Endothelial cell of umbilical vein (primary cell): ENCODE measurements at regions not wholly inside any gene's neighbourhood (a gene's known extent, or its start where the extent isn't known, plus 50 kb on each side); places are given as distances from the start of the nearest gene placed in this dataset.

ENCODE experiments used
- BruUV-seq: library from RNA; stranded (reverse); fragments of 400-500 nt; replicated peaks from 2 replicates; lab custom pipeline; 2021; lab: Mats Ljungman, UMichigan
- CTCF ChIA-PET: fragments of 300-600, 350-600 bp; sonication (Branson Sonifier 250); formaldehyde crosslinking; loops from one replicate; lab custom pipeline; 2021; ENCODE audit warnings: antibody characterized with exemption, inconsistent platforms; lab: Charles Lee
- POLR2A ChIA-PET: fragments of 300-600, 350-600 bp; sonication (Branson Sonifier 250); formaldehyde crosslinking; loops from one replicate; lab custom pipeline; 2021; ENCODE audit warnings: antibody characterized with exemption, inconsistent platforms; lab: Charles Lee
- DNase-seq: peaks from one replicate; pipeline ENCODE4 v3.0.0-alpha.2; 2011; ENCODE audit warnings: low read depth, low spot score
- FAIRE-seq: peaks from 2 replicates; lab custom pipeline; 2011; peaks lifted over from hg19 to GRCh38; lab: Jason Lieb, UNC
- H2AFZ ChIP-seq: 2 replicates; pipeline ENCODE4 v1.6.0; 2012; ENCODE audit warnings: low read depth, low read length, control low read depth, inconsistent platforms
- H3K27ac ChIP-seq: 2 replicates; pipeline ENCODE4 v1.5.1; 2011; ENCODE audit warnings: low read depth, mild to moderate bottlenecking, control low read depth, low read length, moderate library complexity; ENCODE audit not compliant: insufficient read depth
- H3K27me3 ChIP-seq, 2 experiments: 2 replicates each; pipeline versions ENCODE4 v1.6.0 to v1.6.1; 2011; ENCODE audit warnings: low read length in 2 of 2, mixed read lengths in 1 of 2; ENCODE audit not compliant: control insufficient read depth in 2 of 2, insufficient read depth in 2 of 2
- H3K36me3 ChIP-seq, 2 experiments: 2 replicates in 1 of 2; 3 replicates in 1 of 2; pipeline ENCODE4 v1.5.1; 2011; ENCODE audit warnings: low read length in 2 of 2, mild to moderate bottlenecking in 1 of 2, moderate library complexity in 1 of 2; ENCODE audit not compliant: control insufficient read depth in 2 of 2, insufficient read depth in 2 of 2; ENCODE audit errors: extremely low read depth in 1 of 2
- H3K4me1 ChIP-seq: 3 replicates; pipeline ENCODE4 v1.5.1; 2011; ENCODE audit warnings: mild to moderate bottlenecking, low read length; ENCODE audit not compliant: control insufficient read depth, insufficient read depth; ENCODE audit errors: extremely low read depth
- H3K4me2 ChIP-seq: 2 replicates; pipeline ENCODE4 v1.6.1; 2011; ENCODE audit warnings: low read length, control low read depth, mixed read lengths; ENCODE audit not compliant: insufficient read depth
- H3K4me3 ChIP-seq, 3 experiments: fragments of 200-600 bp in 1 of 3; sonication (generic), shearing (Covaris generic) in 1 of 3; replicated peaks in 1 of 3; 2 replicates each; pipeline ENCODE4 v1.5.1; 2011 to 2016; ENCODE audit warnings: control low read depth in 3 of 3, low read length in 3 of 3, mild to moderate bottlenecking in 2 of 3, inconsistent platforms in 1 of 3, low read depth in 1 of 3, moderate library complexity in 1 of 3; ENCODE audit not compliant: insufficient read depth in 1 of 3
- H3K79me2 ChIP-seq: 2 replicates; pipeline ENCODE4 v1.6.0; 2012; ENCODE audit warnings: low read length, inconsistent platforms; ENCODE audit not compliant: control insufficient read depth, insufficient read depth
- H3K9ac ChIP-seq: replicated peaks from 2 replicates; pipeline ENCODE3; 2011; ENCODE audit warnings: low read length, control low read depth; ENCODE audit not compliant: insufficient read depth; ENCODE audit errors: extremely low read depth
- H3K9me1 ChIP-seq: replicated peaks from 3 replicates; pipeline ENCODE4 v1.6.0; 2011; ENCODE audit warnings: mild to moderate bottlenecking, low read length; ENCODE audit not compliant: control insufficient read depth, insufficient read depth; ENCODE audit errors: extremely low read depth
- H3K9me3 ChIP-seq: replicated peaks from 2 replicates; pipeline ENCODE4 v1.5.1; 2012; ENCODE audit warnings: low read length, inconsistent platforms; ENCODE audit not compliant: control insufficient read depth, insufficient read depth
- H4K20me1 ChIP-seq: replicated peaks from 2 replicates; pipeline ENCODE3; 2011; ENCODE audit warnings: mild to moderate bottlenecking, low read length; ENCODE audit not compliant: control insufficient read depth, insufficient read depth; ENCODE audit errors: extremely low read depth
- CTCF ChIP-seq, 2 donors: IDR thresholded peaks; 1 replicate in 1 of 2; 2 replicates in 1 of 2; pipeline ENCODE4 v1.5.1; 2011; ENCODE audit warnings: low read length in 2 of 2, mild to moderate bottlenecking in 2 of 2, moderate library complexity in 2 of 2, control low read depth in 1 of 2, inconsistent platforms in 1 of 2, low read depth in 1 of 2; ENCODE audit not compliant: insufficient read depth in 1 of 2; ENCODE audit errors: extremely low read depth in 1 of 2
- EZH2 ChIP-seq: IDR thresholded peaks from 2 replicates; pipeline ENCODE4 v1.6.1; 2012; ENCODE audit warnings: borderline replicate concordance, low read depth, mild to moderate bottlenecking, moderate library complexity, low read length, inconsistent platforms; ENCODE audit not compliant: severe bottlenecking
- FOS ChIP-seq: IDR thresholded peaks from 2 replicates; pipeline ENCODE4 v1.6.1; 2011; ENCODE audit warnings: mild to moderate bottlenecking, low read length, moderate library complexity, borderline replicate concordance; ENCODE audit not compliant: insufficient read depth
- GATA2 ChIP-seq: IDR thresholded peaks from 2 replicates; pipeline ENCODE4 v1.7.0; 2011; ENCODE audit warnings: low read depth, mild to moderate bottlenecking, moderate library complexity, mixed read lengths, low read length; ENCODE audit not compliant: insufficient read length, insufficient read depth
- JUN ChIP-seq: IDR thresholded peaks from 2 replicates; pipeline ENCODE4 v1.6.1; 2011; ENCODE audit warnings: borderline replicate concordance, low read depth; ENCODE audit not compliant: insufficient read length, insufficient read depth
- MAX ChIP-seq: IDR thresholded peaks from 2 replicates; pipeline ENCODE4 v1.6.1; 2011; ENCODE audit not compliant: insufficient read depth, insufficient read length
- MYC ChIP-seq: IDR thresholded peaks from one replicate; pipeline ENCODE4 v1.6.1; 2011; ENCODE audit warnings: mild to moderate bottlenecking, low read depth, low read length
- POLR2A ChIP-seq: IDR thresholded peaks from 2 replicates; pipeline ENCODE4 v1.6.1; 2012; ENCODE audit warnings: low read depth, mild to moderate bottlenecking, control low read depth, low read length
- POLR2AphosphoS5 ChIP-seq: IDR thresholded peaks from 2 replicates; pipeline ENCODE4 v1.6.1; 2012; ENCODE audit warnings: low read depth, mild to moderate bottlenecking, control low read depth, low read length, moderate library complexity; ENCODE audit not compliant: insufficient read depth
- dilution Hi-C: fragments of 300-500 bp; cut with MboI; formaldehyde crosslinking; loops from one replicate; pipeline ENCODE4 v1.15.0; 2019; ENCODE audit warnings: low sequenced_read_pairs; ENCODE audit not compliant: extremely low pct_ligation_motif_present
- intact Hi-C: fragments of 100-400 bp; cut with micrococcal nuclease; formaldehyde crosslinking; loops from one replicate; pipeline ENCODE4 v1.10.0; 2022

DNA sequence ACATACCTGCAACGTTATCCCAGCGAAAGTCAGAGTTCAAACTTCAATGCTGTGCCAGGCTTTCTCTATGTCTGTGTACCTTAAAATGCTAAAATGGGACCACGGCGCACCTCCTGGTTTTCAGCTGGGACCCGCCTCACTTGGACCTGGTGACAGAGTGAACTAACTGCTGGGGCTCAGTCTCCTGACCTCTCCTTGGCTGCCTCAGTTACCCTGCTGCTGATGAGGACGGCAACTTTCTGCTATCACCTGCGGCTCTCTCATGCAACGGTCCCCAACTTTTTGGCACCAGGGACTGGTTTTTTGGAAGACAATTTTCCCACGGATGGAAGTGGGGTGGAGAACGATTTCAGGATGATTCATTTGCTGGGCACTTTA is 402.8 kb downstream of the BRD1 start:
- TF ChIP-seq MAX: no peak
- TF ChIP-seq EZH2: no peak
- TF ChIP-seq GATA2: no peak
- no peak for TF ChIP-seq MYC
- no peak for TF ChIP-seq POLR2AphosphoS5
- TF ChIP-seq FOS: no peak
- TF ChIP-seq JUN: no peak
- no peak for TF ChIP-seq CTCF (IDR thresholded peaks at IDR 0.05; ENCODE audit: extremely low read depth in 1 of 2, insufficient read depth in 1 of 2, low read depth in 1 of 2, low read length in 2 of 2)
- TF ChIP-seq POLR2A: no peak
- no peak for DNase-seq
- no peak overlapping the region for H3K4me3 ChIP-seq
- intact Hi-C loops (no loop called here), dilution Hi-C loops (no loop called here)
- FAIRE-seq: no peak
- no peak overlapping the region for H3K27ac ChIP-seq
- no peaks in the 10 kb centered on the region for H3K27me3 ChIP-seq
- POLR2A ChIA-PET: no interaction called here
- no peaks in the 10 kb centered on the region for H3K4me1 ChIP-seq
- no peaks in the 10 kb centered on the region for H3K36me3 ChIP-seq
- H3K9me1 ChIP-seq: no peaks in the 10 kb centered on the region
- H3K4me2 ChIP-seq: no peak overlapping the region
- CTCF ChIA-PET: no interaction called here
- no peaks in the 10 kb centered on the region for H3K79me2 ChIP-seq
- H3K9me3 ChIP-seq: peaks cover 3% of the 10 kb centered on the region
- no peak overlapping the region for H3K9ac ChIP-seq
- H2AFZ ChIP-seq: no peak overlapping the region
- BruUV-seq: no TSS peak
- no peaks in the 10 kb centered on the region for H4K20me1 ChIP-seq
